Stimulated activated CD8-positive, alpha-beta memory T cell treated with anti-CD3 and anti-CD28 coated beads, Interleukin-4, amount 100 ng/mL, for 4 hours (primary cell): ENCODE measurements at regions not wholly inside any gene's neighbourhood (a gene's known extent, or its start where the extent isn't known, plus 50 kb on each side); places are given as distances from the start of the nearest gene placed in this dataset.

Experiments used
- DNase-seq, 2 donors: peaks; one replicate each; pipeline ENCODE4 v3.0.0-alpha.2; 2020; ENCODE audit warnings: low read depth in 2 of 2, low spot score in 1 of 2

DNA sequence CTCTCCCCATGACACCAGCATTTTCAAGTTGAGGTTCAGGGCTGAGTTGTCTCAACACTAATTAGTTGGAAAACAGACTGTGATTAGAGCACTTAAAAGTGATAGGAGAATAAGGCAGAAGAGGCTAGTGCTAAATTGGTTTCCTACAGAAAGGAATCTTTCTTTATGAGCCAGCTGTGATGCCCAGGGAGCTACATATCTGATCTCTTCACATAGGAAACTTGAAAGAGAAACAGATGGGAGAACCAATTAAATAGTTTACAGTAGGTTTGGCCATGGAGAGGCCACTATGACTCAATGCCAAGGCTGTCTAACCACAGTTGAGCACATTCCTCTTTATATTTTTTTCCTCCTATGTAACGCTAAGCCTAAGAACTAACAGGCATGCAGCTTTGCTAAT, 418.3 kb upstream of the CYRIA start:
- DNase-seq: no peak

- no peak for DNase-seq
Measured at GRCh38 chr2:17079262-17079661, 413.6 kb upstream of the CYRIA start.

- DNase-seq: no peak
Measured at GRCh38 chr2:17076533-17076932, 410.9 kb upstream of the CYRIA start.

DNA sequence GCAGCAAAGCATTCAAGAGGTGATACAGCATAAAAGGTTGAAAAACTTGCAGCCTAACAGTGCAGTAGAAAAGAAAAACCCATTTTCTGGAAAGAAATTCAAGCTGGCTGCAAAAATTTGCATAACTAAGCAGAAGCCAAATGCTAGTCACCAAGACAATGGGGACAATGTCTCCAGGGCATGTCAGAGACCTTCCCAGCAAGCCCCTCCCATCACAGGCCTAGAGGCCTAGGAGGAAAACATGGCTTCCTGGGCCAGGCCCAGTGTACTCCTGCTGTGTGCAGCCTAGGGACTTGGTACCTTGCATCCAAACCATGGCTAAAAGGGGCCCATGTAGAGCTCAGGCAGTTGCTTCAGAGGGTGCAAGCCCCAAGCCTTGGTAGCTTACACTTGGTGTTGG, 405.1 kb upstream of the CYRIA start:
- no peak for DNase-seq

DNA sequence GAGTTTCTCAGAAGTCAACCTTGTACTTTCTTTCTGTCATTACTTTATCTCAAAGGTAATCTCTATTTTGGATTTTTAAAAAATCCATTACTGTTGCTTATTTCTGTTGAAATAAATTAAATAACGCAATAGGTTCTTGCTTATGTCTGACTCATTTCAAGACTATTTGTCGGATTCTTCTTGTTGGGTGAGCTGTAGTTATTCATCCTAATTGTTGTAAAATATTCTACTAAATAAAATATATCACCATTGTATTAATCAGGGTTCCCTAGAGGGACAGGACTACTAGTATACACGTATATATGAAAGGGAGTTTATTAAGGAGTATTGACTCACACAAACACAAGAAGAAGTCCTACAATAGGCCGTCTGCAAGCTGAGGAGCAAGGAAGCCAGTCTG, 403.9 kb upstream of the CYRIA start:
- DNase-seq: no peak

DNA sequence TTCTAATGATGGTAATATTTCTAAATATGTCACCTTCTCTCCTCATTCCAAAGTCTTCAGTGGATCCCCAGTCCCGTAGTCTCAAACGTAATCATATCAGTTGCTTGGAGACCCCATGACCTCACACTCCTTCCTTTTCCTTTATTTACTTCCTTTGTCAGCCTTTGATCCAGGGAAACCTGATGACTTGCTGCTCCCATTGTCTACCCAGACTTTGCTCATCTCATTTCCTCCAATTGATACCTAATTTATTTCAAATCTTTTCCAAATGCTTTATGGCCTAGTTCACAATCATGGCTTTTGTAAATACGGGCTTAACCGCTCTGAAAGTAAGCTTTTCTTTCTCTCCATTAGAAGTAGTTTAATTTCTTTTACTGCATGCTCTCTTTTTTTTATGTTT, 402.4 kb upstream of the CYRIA start:
- DNase-seq: no peak

DNA sequence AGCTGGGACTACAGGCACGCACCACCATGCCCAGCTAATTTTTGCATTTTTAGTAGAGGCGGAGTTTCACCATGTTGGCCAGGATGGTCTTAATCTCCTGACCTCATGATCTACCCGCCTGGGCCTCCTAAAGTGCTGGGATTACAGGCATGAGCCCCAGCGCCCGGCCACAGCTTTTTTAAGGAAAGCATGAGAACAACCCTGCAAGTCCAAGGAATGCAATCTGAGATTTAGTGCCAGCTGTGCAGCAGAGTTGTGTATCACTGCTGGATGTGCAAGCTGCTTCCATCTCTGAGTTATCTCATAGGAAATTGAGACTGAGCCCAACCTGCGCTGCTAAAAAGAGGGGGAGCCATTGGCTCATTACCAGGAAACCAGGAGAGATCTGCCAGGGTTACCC, 399.9 kb upstream of the CYRIA start:
- DNase-seq: no peak

DNA sequence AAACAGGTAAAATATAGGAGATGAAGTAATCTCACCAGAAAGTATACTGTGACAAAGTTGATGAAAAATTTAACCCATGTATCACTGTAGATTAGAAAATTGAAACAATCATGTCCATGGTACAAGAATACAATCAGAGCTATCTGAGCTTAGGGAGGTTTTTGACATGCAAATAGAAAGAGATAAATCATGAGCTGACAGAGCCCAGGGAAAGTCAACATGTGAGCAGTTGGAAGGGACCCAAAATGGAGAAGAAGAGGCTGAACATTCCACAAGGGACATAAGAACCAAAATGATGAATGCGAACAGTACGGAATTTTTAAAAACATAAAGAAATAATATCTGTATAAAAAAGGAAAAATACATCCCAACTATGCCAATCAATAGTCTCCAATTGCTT, 395.4 kb upstream of the CYRIA start:
- no peak for DNase-seq

DNA sequence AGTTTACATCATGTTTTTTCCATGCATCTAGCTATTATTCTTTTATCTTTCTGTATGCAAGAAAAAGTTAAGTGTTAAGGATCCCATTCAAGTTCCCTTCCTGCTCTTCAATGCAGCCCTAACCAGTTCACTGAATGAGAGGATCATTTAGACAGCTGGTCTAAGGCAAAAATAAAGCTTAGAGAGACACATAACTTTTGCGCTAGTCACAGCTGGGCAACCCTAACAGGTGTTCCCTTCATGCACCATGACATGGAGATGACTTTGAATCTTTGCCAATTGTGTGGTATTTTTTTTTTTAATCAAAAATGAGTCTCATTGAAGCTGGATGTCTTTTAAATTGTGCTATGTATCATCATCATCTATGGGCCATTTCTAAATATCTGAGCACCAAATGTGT, 393.8 kb upstream of the CYRIA start:
- no peak for DNase-seq

DNA sequence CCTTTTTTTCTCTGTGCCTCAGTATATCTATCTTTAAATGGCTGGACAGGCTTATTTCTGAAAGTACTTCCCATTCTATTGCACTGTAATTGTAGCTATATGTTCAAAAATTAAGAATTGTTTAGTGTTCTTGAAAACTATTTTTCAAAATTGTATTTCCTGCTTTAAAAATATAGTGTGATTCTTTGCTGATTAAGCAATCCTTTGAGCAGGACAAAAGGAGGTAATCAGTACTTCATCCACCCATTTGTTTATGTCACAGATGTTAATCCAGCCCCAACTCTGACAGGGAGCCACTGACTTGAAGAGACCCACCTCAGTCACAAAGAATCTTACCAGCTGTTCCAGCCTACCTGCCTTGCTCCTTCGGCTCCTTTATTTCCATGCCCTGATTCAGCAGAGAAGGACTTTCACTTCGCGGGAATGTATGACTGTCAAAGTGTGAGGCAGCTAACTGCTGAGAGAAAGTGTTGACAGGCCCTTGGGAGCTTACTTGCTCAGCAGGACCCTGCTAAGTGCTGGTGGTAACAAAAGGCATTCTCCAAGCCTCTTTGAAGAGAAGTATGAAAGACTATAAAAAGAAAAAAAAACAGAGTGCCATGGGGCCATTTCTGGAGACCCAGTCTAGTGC, 393.3 kb upstream of the CYRIA start:
- DNase-seq: no peak

DNA sequence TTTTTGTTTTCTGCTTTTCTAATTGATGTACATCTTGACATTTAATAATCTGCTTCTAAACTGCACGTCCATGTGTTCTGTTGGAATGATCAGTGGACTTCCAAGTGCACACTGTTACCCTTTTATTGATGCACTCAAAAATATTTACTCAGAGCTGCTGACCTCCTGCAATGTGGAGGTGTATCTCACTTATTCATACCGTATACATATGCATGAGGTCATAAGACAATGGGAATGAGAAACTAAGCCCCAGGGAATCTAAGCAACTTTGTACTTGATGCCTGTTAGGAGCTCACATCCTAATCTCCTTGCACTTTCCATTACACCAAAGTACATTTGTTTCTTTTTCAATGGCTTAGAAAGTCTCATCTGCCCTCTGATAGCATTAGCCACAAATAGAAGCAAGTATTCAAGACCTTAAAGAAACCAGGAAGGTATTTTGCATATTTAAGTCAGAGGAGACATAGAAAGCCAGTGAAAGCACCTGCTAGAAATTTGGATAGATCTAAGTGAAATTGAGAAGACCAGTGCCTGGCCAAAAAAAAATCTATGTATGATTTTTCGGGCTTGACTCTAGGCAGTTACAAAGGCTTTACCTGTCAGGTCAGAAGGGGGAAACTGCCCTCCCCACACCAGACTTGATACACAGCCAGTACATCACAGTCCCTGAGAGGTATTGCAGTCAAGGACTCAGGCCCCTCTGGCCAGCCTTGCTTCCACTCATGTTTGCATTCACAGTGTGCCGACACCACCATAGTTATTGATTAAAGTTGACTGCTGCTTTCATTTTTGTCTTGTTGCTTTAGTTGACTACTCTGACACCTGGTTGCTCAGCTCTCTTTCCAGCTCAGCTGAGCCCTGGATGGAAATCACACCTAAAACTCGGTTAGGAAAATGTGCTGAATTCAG, 391.7 kb upstream of the CYRIA start:
- DNase-seq: no peak

GRCh38 chr2:17056236-17056635, 390.6 kb upstream of the CYRIA start:
- DNase-seq: no peak

DNA sequence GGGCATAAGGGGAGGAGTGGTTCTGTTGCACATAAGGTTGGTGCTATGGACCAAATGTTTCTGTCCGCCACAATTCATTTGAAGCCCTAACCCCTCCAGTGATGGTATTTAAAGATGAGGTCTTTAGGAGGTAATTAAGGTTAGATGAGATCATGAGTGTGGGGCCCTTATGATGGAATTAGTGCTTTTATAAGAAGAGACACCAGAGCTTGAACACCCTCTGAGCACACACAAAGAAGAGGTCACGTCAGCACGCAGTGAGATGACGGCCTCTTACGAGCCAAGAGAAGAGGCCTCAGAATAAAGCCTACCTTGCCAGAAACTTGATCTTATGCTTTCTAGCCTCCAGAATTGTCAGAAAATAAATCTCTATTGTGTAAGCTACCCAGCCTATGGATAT, 386.4 kb upstream of the CYRIA start:
- no peak for DNase-seq

DNA sequence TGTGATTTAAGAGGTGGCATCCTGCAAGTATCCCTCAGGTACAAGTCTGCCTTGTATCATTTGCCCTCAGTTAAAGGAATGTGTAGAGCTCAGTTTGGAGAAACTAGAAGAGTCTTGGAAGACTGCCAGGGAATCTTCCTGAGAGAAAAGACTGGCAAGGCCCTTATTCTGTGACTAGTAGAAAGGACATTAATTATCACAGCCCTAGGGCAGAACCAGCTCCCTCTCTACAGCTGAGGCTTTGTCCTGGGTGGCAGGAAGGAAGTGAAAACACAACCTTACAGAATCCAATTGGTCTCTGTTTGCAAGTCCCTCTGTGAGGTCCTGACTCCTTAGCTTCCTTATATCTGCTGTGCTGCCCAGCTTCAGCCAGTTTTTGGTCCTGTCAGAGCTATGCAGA, 385.9 kb upstream of the CYRIA start:
- DNase-seq: no peak

DNA sequence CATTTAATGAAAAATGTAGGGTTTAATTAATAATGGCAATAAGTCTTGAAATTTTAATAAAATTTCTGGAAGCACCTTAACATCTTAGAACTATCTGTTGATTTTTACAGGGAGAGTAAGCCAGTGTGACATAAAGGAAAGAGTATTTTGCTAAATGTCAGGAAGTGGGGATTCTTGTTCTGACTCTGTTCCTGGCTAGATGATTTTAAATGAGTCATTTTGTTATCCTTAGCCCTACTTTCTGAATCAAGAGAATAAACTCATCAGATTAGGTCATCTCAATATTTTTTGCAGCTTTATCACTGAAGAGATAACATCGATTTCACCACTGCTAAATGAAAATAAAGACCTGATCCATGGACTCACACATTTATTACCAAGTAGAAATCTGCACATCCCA, 377.5 kb upstream of the CYRIA start:
- DNase-seq: no peak

DNA sequence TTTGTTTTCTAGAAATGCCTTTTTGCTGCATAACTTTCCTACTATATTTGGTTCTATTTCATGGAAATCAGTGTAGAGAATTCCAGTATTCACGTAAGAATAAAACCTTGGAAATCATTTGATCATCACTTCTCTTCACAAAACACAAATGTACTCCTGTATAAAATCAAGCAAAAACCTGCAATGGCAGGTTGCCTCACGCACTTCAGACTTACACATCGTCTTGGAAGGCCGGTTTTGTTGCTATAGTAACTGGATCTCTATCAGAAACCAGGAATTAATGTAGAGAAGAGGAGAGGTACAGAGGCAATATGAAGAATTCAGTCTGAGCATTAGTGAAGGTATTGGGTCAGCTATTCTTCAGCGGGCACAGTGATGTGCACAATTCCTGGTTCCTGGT, 370.7 kb upstream of the CYRIA start:
- DNase-seq: no peak

DNA sequence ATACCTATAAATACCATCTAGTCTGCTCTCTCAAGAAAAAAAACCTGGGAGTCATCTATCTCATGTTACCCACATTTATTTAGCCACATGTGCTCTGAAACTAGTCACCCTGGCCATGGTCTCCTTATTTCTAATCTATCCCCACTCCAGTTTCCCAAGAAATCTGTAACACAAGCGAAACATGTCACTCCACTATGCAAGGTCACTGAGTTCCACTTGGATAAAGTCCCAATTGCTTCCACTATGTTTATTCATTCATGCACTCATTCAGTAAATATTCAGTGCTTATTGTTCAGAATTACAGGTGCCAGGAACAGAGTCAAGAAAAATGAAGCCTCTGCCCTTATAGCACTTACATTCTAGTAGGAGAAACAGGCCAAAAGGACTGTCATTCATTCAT, 369.4 kb upstream of the CYRIA start:
- DNase-seq: no peak

- no peak for DNase-seq
Measured at GRCh38 chr2:17030047-17030446, 364.4 kb upstream of the CYRIA start.

DNA sequence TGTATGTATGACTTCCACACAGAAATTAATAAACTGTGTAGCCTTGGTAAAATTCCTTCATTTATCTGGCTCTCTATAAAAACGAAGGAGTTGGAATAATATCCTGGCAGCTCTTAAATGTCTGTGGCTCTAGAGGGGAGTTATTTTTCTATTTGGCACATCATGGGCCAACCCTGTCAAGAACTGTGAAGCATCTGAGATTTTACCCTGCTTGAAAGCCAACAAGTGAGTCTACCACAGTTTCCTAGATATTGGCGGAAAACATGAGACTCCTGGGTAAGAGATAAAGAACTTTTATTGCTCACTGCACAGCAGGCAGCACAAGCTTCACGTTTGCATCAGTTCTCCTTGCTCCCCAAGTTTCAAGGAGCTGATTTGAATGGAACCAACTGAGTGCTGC, 346.7 kb upstream of the CYRIA start:
- no peak for DNase-seq

DNA sequence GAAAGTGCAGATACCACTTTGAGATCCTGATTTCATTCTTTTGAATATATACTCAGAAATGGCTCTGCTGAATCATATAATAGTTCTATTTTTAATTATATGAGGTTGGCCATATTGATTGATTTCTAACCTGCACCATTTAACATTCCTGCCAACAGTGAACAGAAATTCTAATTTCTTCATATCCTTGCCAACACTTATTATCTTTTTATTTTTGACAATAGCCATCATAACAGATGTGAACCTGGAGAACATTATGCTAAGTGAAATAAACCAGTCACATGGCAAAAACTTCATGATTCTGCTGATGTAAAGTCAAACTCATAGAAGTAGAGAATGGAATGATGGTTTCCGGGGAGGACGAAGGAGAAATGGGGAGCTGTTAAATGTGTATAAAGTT, 344.5 kb upstream of the CYRIA start:
- no peak for DNase-seq

DNA sequence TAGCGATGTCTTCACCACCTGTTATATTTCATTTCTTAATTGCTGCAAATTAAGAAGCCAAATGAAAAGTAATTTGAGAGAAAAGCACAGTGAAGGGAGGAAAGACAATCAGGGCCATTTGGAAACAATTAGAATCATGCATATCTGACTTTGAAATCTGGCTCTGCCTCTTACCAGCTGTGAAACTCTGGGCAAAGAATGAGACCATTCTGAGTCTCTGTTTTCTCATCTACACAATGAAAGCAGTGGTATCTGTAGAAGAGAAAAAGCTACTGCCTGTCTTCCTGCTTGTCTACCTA, 334.5 kb upstream of the CYRIA start:
- DNase-seq: no peak

DNA sequence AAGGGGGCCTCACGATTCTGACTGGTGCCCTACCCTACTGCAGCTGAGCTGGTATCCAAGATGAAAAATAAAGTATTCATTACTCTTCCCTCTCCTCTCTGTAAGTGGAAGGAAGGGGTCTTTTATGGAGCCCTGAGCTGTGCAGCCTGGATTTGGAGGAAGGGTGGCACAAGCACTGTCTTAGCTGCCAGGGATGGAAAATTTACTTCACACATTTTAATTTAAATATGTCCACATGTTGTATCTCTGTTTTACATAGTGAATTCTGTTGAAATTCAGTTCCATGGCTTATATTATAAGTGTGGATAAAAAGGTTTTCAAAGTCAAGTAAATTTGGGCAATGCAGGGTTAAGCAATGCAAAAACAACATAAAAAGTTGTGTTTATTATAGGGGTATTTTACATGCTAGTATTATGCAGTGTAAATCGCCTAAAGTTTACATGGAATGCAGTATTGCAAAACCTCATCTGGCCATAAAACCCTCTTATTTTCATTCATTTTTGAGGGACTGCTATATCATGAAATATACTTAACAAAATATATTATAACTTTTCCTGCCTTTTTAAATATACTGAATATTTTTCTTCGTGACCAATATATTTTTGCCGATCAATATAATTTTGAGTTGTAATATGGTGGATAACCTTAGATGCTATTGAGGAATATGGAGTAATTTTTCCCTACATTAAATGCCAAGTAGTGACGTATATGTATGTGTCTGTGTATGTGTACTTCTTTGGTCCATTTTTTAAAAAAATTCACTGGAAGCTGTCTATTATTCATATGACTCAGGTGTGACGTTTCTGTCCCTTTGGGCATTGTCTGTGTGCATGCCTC, 333.9 kb upstream of the CYRIA start:
- no peak for DNase-seq
